Karpas-422 (cell line): ENCODE measurements at regions not wholly inside any gene's neighbourhood (a gene's known extent, or its start where the extent isn't known, plus 50 kb on each side); places are given as distances from the start of the nearest gene placed in this dataset.
"Not testable (repeated sequence)": the region's sequence is repeated elsewhere in the genome, so short reads cannot be mapped to it uniquely, and the experiment has no call there.

Experiments
- DNase-seq: peaks from one replicate; pipeline ENCODE4 v3.0.0-alpha.2; 2015
- H2AFZ ChIP-seq: fragments of 200-600 bp; sonication (generic); 2 replicates; pipeline ENCODE4 v1.6.1; 2014; ENCODE audit warnings: antibody characterized with exemption, low read length, mixed read lengths
- H3K27ac ChIP-seq: fragments of 200-600 bp; sonication (generic); 2 replicates; pipeline ENCODE4 v1.5.1; 2014; ENCODE audit warnings: mild to moderate bottlenecking, low read length, moderate library complexity
- H3K27me3 ChIP-seq: fragments of 200-600 bp; sonication (generic); 2 replicates; pipeline ENCODE4 v1.6.1; 2014; ENCODE audit warnings: low read length, mixed read lengths
- H3K36me3 ChIP-seq: fragments of 200-600 bp; sonication (generic); 2 replicates; pipeline ENCODE4 v1.6.1; 2014; ENCODE audit warnings: low read length, mixed read lengths; ENCODE audit not compliant: insufficient read depth
- H3K4me1 ChIP-seq: fragments of 200-600 bp; sonication (generic); 2 replicates; pipeline ENCODE4 v1.6.1; 2014; ENCODE audit warnings: mild to moderate bottlenecking, low read length, mixed read lengths
- H3K4me2 ChIP-seq: fragments of 200-600 bp; sonication (generic); 2 replicates; pipeline ENCODE4 v1.6.1; 2014; ENCODE audit warnings: low read length, low read depth, mild to moderate bottlenecking; ENCODE audit not compliant: poor library complexity, severe bottlenecking
- H3K4me3 ChIP-seq: fragments of 200-600 bp; sonication (generic); 2 replicates; pipeline ENCODE4 v1.5.1; 2014; ENCODE audit warnings: mild to moderate bottlenecking, antibody characterized with exemption, low read length, mixed read lengths
- H3K79me2 ChIP-seq: fragments of 200-600 bp; sonication (generic); 2 replicates; pipeline ENCODE4 v1.6.1; 2014; ENCODE audit warnings: mild to moderate bottlenecking, low read length, mixed read lengths
- H3K9ac ChIP-seq: fragments of 200-600 bp; sonication (generic); 2 replicates; pipeline ENCODE4 v1.6.0; 2014; ENCODE audit warnings: low read length
- H3K9me2 ChIP-seq: fragments of 200-600 bp; sonication (generic), shearing (Covaris generic); replicated peaks from 2 replicates; pipeline ENCODE4 v1.6.0; 2014; ENCODE audit warnings: mild to moderate bottlenecking, low read length, moderate library complexity; ENCODE audit not compliant: insufficient read depth
- H3K9me3 ChIP-seq: fragments of 300-700, 200-600 bp; sonication (generic); 2 replicates; pipeline ENCODE4 v1.6.1; 2014; ENCODE audit warnings: low read length, mixed read lengths
- H4K20me1 ChIP-seq: fragments of 200-600 bp; sonication (generic); 2 replicates; pipeline ENCODE4 v1.6.1; 2014; ENCODE audit warnings: mild to moderate bottlenecking, antibody characterized with exemption, low read length, low read depth; ENCODE audit not compliant: insufficient read depth

DNA sequence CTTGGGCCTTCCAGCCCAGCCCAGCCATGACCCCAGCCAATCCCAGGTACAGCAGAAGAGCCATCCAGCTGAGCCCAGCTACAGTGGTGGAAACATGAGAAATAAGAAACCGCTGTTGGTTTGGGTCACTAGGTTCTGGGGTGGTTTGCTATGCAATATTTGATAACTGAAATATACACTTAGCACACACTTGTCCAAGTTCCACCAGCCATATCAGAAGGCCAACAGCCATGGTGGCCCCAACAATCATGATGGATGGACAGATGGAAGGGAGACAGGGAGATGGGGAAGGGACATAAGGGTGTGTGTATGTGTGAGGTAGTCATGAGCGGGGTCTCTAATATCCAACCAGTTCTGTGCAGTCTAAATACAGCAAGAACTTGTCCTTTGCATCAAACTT is 86.5 kb downstream of the KCNJ18 start:
- H2AFZ ChIP-seq, H3K4me3 ChIP-seq, H3K4me1 ChIP-seq, H4K20me1 ChIP-seq, H3K27ac ChIP-seq, H3K9ac ChIP-seq, H3K36me3 ChIP-seq, DNase-seq, H3K9me2 ChIP-seq, H3K9me3 ChIP-seq, H3K79me2 ChIP-seq, H3K4me2 ChIP-seq, H3K27me3 ChIP-seq: not testable (repeated sequence)

DNA sequence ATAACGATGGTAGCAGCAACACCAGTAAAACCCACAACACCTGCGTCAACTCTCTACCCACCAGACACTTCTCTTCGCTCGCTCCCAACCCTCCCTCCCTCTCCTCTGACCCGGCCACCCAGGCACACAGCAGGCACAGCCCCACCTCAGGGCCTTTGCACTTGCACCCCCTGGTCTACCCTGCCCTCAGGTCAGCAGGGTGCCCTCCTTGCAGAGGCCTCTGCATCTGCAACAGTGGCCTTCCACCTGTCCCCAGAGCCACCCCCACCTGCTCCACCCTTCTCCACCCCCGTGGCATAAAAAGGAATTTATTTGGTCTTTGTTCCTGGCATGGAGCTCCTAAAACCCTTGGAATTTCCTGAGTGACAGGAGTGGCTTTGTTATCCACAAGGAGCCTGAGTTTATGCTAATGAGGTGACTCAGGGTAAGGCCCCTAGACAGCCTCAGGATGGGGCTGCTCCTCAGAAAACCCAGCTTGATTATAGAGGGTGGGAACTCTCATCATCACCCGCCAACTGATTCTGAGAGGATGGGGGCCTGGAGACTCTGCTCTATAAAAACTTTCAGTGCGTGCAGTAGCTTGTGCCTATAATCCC is 88.1 kb downstream of the KCNJ18 start:
- H3K79me2 ChIP-seq, DNase-seq, H3K27me3 ChIP-seq, H3K9ac ChIP-seq, H3K9me3 ChIP-seq, H3K27ac ChIP-seq, H2AFZ ChIP-seq, H3K36me3 ChIP-seq, H4K20me1 ChIP-seq, H3K4me1 ChIP-seq, H3K4me3 ChIP-seq, H3K4me2 ChIP-seq, H3K9me2 ChIP-seq: not testable (repeated sequence)

DNA sequence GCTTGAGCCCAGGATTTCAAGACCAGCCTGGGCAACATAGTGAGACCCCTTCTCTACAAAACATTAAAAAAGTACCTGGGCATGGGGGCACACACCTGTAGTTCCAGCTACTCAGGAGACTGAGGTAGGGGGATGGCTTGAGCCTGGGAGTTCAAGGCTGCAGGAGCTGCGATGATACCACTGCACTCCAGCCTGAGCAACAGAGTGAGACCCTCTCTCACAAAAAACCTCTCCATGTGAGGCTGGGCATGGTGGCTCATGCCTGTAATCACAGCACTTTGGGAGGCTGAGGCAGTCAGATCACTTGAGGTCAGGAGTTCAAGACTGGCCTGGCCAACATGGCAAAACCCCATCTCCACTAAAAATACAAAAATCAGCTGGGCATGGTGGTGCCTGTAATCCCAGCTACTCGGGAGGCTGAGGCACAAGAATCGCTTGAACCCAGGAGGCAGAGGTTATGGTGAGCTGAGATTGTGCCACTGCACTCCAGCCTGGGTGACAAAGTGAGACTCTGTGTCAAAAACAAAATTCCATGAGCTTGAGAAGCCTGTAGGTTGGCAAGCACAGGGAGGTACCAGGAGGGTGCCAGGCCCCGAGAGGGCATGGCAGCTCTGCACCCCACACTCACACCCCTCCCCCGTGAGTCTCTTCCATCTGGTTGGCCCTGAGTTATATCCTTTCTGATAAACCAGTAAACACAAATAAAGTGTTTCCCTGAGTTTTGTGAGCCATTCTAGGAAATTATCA is 88.8 kb downstream of the KCNJ18 start:
- not testable (repeated sequence) for H3K36me3 ChIP-seq, H4K20me1 ChIP-seq, H3K79me2 ChIP-seq, H3K4me2 ChIP-seq, H3K4me3 ChIP-seq, H3K9ac ChIP-seq, H2AFZ ChIP-seq, H3K27me3 ChIP-seq, DNase-seq, H3K9me2 ChIP-seq, H3K9me3 ChIP-seq, H3K4me1 ChIP-seq, H3K27ac ChIP-seq

DNA sequence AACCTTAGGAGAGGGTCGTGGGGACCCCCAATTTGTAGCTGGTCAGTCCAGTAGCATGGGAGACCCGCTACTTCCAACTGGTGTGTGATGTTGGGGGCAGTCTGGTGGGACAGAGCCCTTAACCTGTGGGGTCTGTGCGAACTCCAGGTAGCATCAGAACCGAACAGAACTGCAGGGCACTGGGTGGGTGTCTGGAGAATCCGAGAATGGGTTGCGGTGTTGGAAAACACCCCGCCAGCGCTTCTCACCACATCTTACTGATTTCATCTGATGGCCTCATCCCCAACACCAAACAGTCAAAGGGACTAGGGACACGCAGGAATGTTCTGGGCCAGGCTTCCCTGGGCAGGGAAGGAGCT is 89.3 kb downstream of the KCNJ18 start:
- not testable (repeated sequence) for H3K4me2 ChIP-seq, H3K9me2 ChIP-seq, H3K27me3 ChIP-seq, H3K4me3 ChIP-seq, H3K79me2 ChIP-seq, H2AFZ ChIP-seq, H3K27ac ChIP-seq, H3K4me1 ChIP-seq, DNase-seq, H3K36me3 ChIP-seq, H4K20me1 ChIP-seq, H3K9ac ChIP-seq, H3K9me3 ChIP-seq

DNA sequence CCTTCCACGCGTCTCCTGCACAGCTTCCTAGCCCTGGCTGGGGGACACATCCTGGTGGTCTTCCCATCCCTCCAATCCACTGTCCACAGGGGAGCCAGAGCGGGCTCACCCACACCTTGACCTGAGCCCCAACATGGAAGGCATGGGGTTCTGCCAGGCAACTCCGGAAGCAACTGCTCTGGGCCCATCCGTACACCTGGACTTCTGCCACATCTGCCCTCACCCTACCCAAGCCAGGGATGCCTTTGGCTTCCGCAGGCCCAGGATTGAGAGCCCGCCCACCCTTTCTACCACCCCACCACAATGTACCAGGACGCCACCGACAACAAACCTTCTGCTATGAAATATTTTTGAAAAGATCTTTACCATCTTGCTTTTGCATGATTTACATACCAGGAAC is 89.8 kb downstream of the KCNJ18 start:
- H3K4me1 ChIP-seq, H3K9me3 ChIP-seq, H3K4me2 ChIP-seq, H3K4me3 ChIP-seq, H3K27me3 ChIP-seq, H3K9ac ChIP-seq, H4K20me1 ChIP-seq, H3K9me2 ChIP-seq, H3K27ac ChIP-seq, H3K36me3 ChIP-seq, DNase-seq, H2AFZ ChIP-seq, H3K79me2 ChIP-seq: not testable (repeated sequence)

DNA sequence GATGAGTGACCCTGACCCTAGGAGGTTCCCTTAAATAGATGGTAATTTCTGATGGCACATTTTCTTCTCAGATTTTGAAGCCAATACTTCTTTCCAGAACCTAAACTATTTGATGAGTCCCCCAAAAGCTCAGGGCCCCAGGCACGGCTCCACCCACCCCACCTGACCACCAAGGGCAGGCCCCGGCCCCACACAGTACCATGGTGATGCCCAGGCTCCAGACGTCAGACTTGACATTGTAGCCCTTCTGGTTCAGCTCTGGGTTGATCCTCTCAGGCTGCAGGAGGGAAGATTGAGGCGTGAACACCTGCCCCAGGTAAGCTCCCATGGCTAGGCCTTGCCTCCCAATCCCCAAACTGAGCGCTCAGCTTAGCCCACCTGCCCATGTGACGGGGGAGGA is 90.3 kb downstream of the KCNJ18 start:
- H3K4me2 ChIP-seq, H2AFZ ChIP-seq, H3K9me3 ChIP-seq, H3K27ac ChIP-seq, H3K79me2 ChIP-seq, H3K9ac ChIP-seq, H3K27me3 ChIP-seq, H3K4me1 ChIP-seq, DNase-seq, H4K20me1 ChIP-seq, H3K36me3 ChIP-seq, H3K9me2 ChIP-seq, H3K4me3 ChIP-seq: not testable (repeated sequence)

DNA sequence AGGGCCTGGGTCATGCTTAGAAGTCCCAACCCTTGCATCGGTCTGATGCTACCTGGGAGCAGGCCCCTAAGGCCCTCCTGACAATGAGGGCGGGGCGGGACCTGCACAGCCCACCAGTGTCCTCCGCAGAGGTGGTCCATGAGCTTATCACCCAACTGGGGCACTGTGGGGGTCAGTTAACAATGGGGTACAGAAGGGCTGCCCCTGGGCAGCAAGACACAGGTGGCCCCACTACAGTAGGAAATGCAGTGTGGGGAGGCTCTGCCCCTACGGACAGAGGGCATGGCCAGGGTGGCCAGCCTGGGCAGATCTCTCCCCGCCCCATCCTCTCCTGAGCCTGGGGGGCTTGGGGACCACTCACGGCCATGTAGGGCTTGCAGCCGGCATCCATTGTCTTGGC is 90.7 kb downstream of the KCNJ18 start:
- H3K4me1 ChIP-seq, H3K27ac ChIP-seq, DNase-seq, H4K20me1 ChIP-seq, H3K9me3 ChIP-seq, H3K9me2 ChIP-seq, H3K79me2 ChIP-seq, H3K27me3 ChIP-seq, H3K9ac ChIP-seq, H2AFZ ChIP-seq, H3K4me3 ChIP-seq, H3K4me2 ChIP-seq, H3K36me3 ChIP-seq: not testable (repeated sequence)

DNA sequence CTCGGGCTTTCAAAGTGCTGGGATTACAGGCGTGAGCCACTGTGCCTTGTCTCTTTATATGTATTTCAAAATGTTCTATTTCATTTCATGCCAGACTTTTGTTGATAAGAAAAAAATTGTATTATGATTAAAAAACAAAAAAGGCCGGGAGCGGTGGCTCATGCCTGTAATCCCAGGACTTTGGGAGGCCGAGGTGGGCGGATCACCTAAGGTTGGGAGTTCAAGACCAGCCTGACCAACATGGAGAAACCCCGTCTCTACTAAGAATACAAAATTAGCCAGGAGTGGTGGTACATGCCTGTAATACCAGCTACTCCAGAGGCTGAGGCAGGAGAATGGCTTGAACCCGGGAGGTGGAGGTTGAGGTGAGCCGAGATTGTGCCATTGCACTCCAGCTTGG is 121.9 kb downstream of the KCNJ18 start:
- not testable (repeated sequence) for H3K27ac ChIP-seq, H3K4me3 ChIP-seq, H3K4me1 ChIP-seq, H4K20me1 ChIP-seq, H3K36me3 ChIP-seq, H3K9me2 ChIP-seq, H2AFZ ChIP-seq, H3K9ac ChIP-seq, H3K9me3 ChIP-seq, H3K4me2 ChIP-seq, H3K79me2 ChIP-seq, H3K27me3 ChIP-seq, DNase-seq

DNA sequence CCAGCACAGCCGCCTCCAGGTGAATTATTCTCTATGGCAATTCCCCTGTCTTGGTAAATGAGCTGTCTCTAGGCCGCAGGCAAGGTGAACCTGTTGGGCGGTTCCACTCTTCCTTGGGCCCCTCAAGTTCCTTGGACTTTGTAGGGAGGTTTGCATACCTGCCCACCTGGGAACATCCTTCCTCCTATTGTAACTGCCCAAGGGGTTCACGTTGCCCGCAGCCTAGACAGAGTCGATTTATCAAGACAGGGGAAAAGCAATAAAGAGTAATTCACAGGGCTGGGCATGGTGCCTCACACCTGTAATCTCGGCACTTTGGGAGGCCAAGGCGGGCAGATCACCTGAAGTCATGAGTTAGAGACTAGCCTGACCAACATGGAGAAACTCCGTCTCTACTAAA is 122.5 kb downstream of the KCNJ18 start:
- Histone ChIP-seq H4K20me1 (no peaks in the 10 kb centered on the region), H3K9me2 (no peaks in the 10 kb centered on the region), H3K27ac (no peak overlapping the region), H2AFZ (no peak overlapping the region), H3K9me3 (no peaks in the 10 kb centered on the region), H3K4me1 (no peaks in the 10 kb centered on the region), H3K9ac (no peak overlapping the region), H3K4me3 (no peak overlapping the region), H3K79me2 (no peaks in the 10 kb centered on the region), H3K4me2 (no peak overlapping the region), H3K27me3 (no peaks in the 10 kb centered on the region), H3K36me3 (no peaks in the 10 kb centered on the region)
- no peak for DNase-seq
